Stomach smooth muscle (tissue), 2 donors: ENCODE measurements at regions not wholly inside any gene's neighbourhood (a gene's known extent, or its start where the extent isn't known, plus 50 kb on each side); places are given as distances from the start of the nearest gene placed in this dataset.
"Not testable (repeated sequence)": the region's sequence is repeated elsewhere in the genome, so short reads cannot be mapped to it uniquely, and the experiment has no call there.

Source experiments
- H3K27ac ChIP-seq: one replicate; pipeline ENCODE4 v1.7.0; 2013; ENCODE audit warnings: mild to moderate bottlenecking, low read length, inconsistent platforms
- H3K27me3 ChIP-seq, 2 donors: one replicate each; pipeline ENCODE4 v1.7.0; 2013; ENCODE audit warnings: low read length in 2 of 2; ENCODE audit not compliant: insufficient read depth in 2 of 2, control insufficient read depth in 1 of 2
- H3K36me3 ChIP-seq, 2 donors: one replicate each; pipeline ENCODE4 v1.7.0; 2013; ENCODE audit warnings: low read length in 2 of 2; ENCODE audit not compliant: control insufficient read depth in 2 of 2, insufficient read depth in 2 of 2
- H3K4me1 ChIP-seq: one replicate; pipeline ENCODE4 v1.7.0; 2013; ENCODE audit warnings: low read length; ENCODE audit not compliant: control insufficient read depth, insufficient read depth
- H3K4me3 ChIP-seq, 2 donors: one replicate each; pipeline ENCODE4 v1.7.0; 2013; ENCODE audit warnings: low read length in 2 of 2
- H3K9ac ChIP-seq, 2 donors: one replicate each; pipeline ENCODE4 v1.7.0; 2013; ENCODE audit warnings: low read length in 2 of 2, mild to moderate bottlenecking in 1 of 2
- H3K9me3 ChIP-seq, 2 donors: one replicate each; pipeline ENCODE4 v1.7.0; 2013; ENCODE audit warnings: low read length in 2 of 2; ENCODE audit not compliant: control insufficient read depth in 2 of 2
- donor health status: healthy.
- donor health status: Pancreatic carcinoma.

DNA sequence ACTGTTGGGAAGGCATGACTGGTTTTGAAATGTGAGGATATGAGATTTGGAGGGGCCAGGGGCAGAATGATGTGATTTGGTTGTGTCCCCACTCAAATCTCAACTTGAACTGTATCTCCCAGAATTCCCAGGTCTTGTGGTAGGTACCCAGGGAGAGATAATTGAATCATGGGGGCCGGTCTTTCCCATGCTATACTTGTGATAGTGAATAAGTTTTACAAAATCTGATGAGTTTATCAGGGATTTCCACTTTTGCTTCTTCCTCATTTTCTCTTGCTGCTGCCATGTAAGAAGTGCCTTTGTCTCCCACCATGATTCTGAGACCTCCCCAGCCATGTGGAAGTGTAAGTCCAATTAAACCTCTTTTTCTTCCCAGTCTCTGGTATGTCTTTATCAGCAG lies 170.1 kb upstream of the JUN start:
- not testable (repeated sequence) for H3K36me3 ChIP-seq, H3K4me1 ChIP-seq, H3K27me3 ChIP-seq, H3K4me3 ChIP-seq, H3K27ac ChIP-seq, H3K9ac ChIP-seq, H3K9me3 ChIP-seq

- peaks cover 10% of the 10 kb centered on the region for H3K4me1 ChIP-seq
- not testable (repeated sequence) for H3K4me3 ChIP-seq, H3K27ac ChIP-seq
Measured at GRCh38 chr1:58963287-58963686, 179.4 kb upstream of the JUN start.

DNA sequence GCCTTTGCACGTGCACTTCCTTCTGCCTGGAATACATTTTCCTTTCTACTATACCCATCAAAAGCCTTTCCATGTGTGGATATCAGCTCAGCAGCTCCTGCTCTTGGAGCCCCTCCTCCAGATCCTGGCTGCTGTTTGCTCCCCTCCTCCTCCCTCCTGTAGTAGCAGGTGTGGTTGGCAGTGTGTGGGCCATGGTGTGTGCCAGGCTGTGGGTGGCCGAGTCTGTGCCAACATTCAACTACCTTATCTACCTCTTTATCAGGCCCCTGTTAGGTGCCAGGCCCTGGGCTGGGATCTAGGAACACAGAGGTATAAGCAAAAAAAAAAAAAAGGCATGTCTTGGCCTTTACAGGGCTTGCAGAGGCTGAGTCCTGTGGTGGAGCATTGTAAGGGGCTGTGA lies 180.6 kb upstream of the JUN start:
- Histone ChIP-seq H3K4me1 (peaks cover 14% of the 10 kb centered on the region), H3K27me3 (no peaks in the 10 kb centered on the region), H3K9ac (no peak overlapping the region), H3K9me3 (no peaks in the 10 kb centered on the region), H3K36me3 (no peaks in the 10 kb centered on the region), H3K4me3 (no peak overlapping the region), H3K27ac (no peak overlapping the region)

More at GRCh38 chr1:58963287-58963686, 179.4 kb upstream of the JUN start:
- not testable (repeated sequence) for H3K36me3 ChIP-seq, H3K9me3 ChIP-seq, H3K9ac ChIP-seq, H3K27me3 ChIP-seq

- Histone ChIP-seq H3K4me1 (peaks cover 14% of the 10 kb centered on the region), H3K4me3 (no peak overlapping the region), H3K9me3 (no peaks in the 10 kb centered on the region), H3K9ac (no peak overlapping the region), H3K27me3 (no peaks in the 10 kb centered on the region), H3K27ac (no peak overlapping the region), H3K36me3 (no peaks in the 10 kb centered on the region)
Measured at GRCh38 chr1:58964880-58965279, 181.0 kb upstream of the JUN start.

DNA sequence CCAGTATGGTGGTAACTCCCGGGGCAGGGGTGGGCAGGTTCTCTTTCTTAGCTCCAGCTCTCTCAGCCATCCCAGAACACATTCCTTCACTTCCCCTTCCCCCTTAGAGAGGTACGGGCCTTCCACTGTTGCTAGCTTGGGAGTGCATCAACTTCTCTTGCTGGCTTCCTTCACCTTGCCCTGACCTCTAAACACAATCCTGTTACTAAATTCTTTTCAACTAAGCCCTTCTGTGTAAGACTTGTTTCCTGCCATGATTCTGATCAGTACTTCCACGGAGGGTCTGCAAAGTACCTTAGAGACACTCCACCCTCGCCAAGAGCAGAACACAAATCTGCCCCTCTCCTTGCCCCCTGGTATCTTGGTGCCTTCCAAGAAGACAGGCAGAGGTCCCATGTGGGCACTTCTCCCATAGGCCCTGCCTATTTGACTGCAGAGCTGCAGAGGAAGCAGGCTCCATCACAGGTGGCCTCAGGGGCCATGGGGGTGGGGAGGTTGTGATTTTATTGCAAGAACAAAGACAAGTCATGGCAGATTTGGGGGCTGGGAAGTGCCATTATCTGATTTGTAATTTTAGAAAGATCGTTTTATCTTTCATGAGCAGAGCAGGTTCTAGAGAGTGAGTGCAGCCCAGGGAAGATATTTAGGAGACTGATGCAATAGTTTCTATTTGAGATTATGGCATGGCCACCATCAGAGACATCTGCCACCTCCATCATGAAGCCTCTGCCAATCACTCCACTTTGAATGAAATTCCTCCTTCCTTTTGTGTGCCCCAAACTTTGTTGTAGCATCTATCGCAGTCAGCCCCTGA lies 182.5 kb upstream of the JUN start:
- H3K4me1 ChIP-seq: peaks cover 14% of the 10 kb centered on the region
- no peaks in the 10 kb centered on the region for H3K27me3 ChIP-seq
- H3K27ac ChIP-seq: peak overlapping the region; percentile 1
- no peak overlapping the region for H3K9ac ChIP-seq
- no peak overlapping the region for H3K4me3 ChIP-seq
- no peaks in the 10 kb centered on the region for H3K36me3 ChIP-seq
- H3K9me3 ChIP-seq: no peaks in the 10 kb centered on the region

DNA sequence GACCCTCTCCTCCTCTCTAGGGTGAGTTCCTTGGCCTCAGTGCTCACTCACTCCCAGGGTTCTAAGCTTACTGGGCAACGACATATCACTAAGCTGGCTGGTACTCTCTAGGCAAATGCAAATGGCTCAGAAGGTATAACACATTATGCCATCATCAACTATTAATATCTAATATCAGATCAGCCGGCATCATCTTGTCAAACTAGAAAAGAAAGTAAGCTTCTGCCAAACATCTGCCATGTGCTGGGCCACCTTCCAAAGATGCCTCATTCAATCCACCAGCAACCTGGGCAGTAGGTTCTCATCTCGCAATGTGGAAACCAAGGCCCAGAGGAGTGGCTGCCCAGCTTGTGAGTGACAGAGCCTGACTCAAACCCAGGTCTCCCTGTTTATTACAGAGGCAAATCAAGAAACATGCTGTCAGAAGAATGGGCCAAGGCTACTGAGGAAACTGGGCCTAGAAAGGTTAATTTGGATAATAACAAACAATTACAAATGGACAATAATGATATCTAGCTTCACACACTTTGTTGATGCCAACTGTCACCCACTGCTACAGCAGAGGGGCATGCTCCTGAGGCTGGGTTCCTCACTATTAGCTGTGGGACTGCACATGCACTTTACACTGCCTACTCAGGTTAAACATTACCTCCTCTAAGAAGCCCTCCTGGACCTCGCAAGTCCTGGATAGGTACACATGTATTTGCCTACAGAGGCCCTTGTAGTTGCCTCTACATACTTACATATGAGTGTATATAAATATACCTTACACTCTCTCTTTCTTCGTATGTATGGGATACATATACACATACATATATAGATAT lies 183.3 kb upstream of the JUN start:
- H3K4me3 ChIP-seq: no peak overlapping the region
- no peak overlapping the region for H3K27ac ChIP-seq
- H3K9me3 ChIP-seq: no peaks in the 10 kb centered on the region
- no peaks in the 10 kb centered on the region for H3K27me3 ChIP-seq
- no peak overlapping the region for H3K9ac ChIP-seq
- no peaks in the 10 kb centered on the region for H3K36me3 ChIP-seq
- peaks cover 14% of the 10 kb centered on the region for H3K4me1 ChIP-seq

- Histone ChIP-seq H3K4me1 (peaks cover 14% of the 10 kb centered on the region), H3K4me3 (peak overlapping the region in 1 of 2 donors; percentile 4), H3K9me3 (no peaks in the 10 kb centered on the region), H3K27me3 (no peaks in the 10 kb centered on the region), H3K36me3 (no peaks in the 10 kb centered on the region), H3K9ac (peak overlapping the region; percentile 39 to 62), H3K27ac (peak overlapping the region; percentile 92)
Measured at GRCh38 chr1:58968360-58968952, 184.6 kb upstream of the JUN start.

- H3K9me3 ChIP-seq, H3K9ac ChIP-seq, H3K4me3 ChIP-seq, H3K27me3 ChIP-seq, H3K36me3 ChIP-seq: not testable (repeated sequence)
- Histone ChIP-seq H3K4me1 (peaks cover 14% of the 10 kb centered on the region), H3K27ac (peak overlapping the region; percentile 92)
Measured at GRCh38 chr1:58969176-58969575, 185.3 kb upstream of the JUN start.

DNA sequence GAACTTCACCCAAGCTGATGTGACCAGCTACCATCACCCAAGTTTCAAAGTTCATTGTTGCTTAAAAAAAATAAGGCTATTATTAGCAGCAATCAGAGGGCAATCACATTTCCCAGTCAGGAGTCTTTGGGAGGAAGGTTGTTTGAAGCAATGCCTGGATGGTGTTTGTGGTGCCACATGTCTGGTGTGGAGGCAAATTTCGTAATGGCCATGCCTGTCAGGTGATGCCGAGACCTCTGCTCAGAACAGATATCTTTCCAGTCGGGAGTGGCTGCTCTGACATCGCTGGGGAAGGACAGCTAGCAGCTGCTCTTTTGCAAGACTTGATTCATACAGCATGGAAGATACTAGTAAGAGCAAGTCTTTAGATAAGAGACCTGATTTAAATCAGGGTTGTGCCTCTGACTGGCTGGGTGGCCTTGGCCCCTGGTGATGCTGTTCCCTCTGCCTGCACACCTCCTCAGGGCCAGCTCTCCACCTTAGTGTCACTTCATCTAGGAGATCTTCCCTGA lies 187.8 kb upstream of the JUN start:
- peaks cover 12% of the 10 kb centered on the region for H3K4me1 ChIP-seq
- H3K36me3 ChIP-seq: no peaks in the 10 kb centered on the region
- no peak overlapping the region for H3K9ac ChIP-seq
- no peaks in the 10 kb centered on the region for H3K27me3 ChIP-seq
- no peak overlapping the region for H3K27ac ChIP-seq
- no peak overlapping the region for H3K4me3 ChIP-seq
- H3K9me3 ChIP-seq: no peaks in the 10 kb centered on the region

GRCh38 chr1:58975888-58976287 lies 192.0 kb upstream of the JUN start:
- H3K4me1 ChIP-seq: no peaks in the 10 kb centered on the region

More at GRCh38 chr1:58975888-58976287, 192.0 kb upstream of the JUN start:
- H3K36me3 ChIP-seq: no peaks in the 10 kb centered on the region
- H3K4me3 ChIP-seq: no peak overlapping the region
- no peaks in the 10 kb centered on the region for H3K9me3 ChIP-seq
- no peaks in the 10 kb centered on the region for H3K27me3 ChIP-seq
- H3K27ac ChIP-seq: no peak overlapping the region
- no peak overlapping the region for H3K9ac ChIP-seq
